GM23248 (cell line): ENCODE measurements at regions not wholly inside any gene's neighbourhood (a gene's known extent, or its start where the extent isn't known, plus 50 kb on each side); places are given as distances from the start of the nearest gene placed in this dataset.

Experiments used
- DNase-seq: peaks from one replicate; pipeline ENCODE4 v3.0.0-alpha.2; 2015
- H2AFZ ChIP-seq: fragments of 200-600 bp; sonication (generic); 2 replicates; pipeline ENCODE4 v1.6.1; 2016; ENCODE audit warnings: antibody characterized with exemption
- H3F3A ChIP-seq: fragments of 200-600 bp; sonication (generic); 2 replicates; pipeline ENCODE4 v1.6.1; 2016; ENCODE audit warnings: mild to moderate bottlenecking, antibody characterized with exemption, mixed run types; ENCODE audit not compliant: insufficient read depth
- H3K27ac ChIP-seq: fragments of 200-600 bp; sonication (generic); 2 replicates; pipeline ENCODE4 v1.5.1; 2016; ENCODE audit warnings: mild to moderate bottlenecking
- H3K27me3 ChIP-seq: fragments of 200-600 bp; sonication (generic); replicated peaks from 2 replicates; pipeline ENCODE4 v1.6.1; 2016; ENCODE audit warnings: mild to moderate bottlenecking; ENCODE audit not compliant: insufficient read depth
- H3K36me3 ChIP-seq: fragments of 200-600 bp; sonication (generic); 2 replicates; pipeline ENCODE4 v1.6.1; 2016; ENCODE audit warnings: low read depth, mild to moderate bottlenecking
- H3K4me1 ChIP-seq: fragments of 200-600 bp; sonication (generic); 2 replicates; pipeline ENCODE4 v1.6.1; 2016; ENCODE audit warnings: mild to moderate bottlenecking; ENCODE audit not compliant: insufficient read depth
- H3K4me2 ChIP-seq: fragments of 200-600 bp; sonication (generic); one replicate; pipeline ENCODE4 v1.6.1; 2016; ENCODE audit warnings: mild to moderate bottlenecking; ENCODE audit not compliant: unreplicated experiment
- H3K4me3 ChIP-seq: fragments of 200-600 bp; sonication (generic); 2 replicates; pipeline ENCODE4 v1.5.1; 2016; ENCODE audit warnings: mild to moderate bottlenecking
- H3K79me2 ChIP-seq: fragments of 200-600 bp; sonication (generic); 2 replicates; pipeline ENCODE4 v1.6.1; 2016; ENCODE audit warnings: mild to moderate bottlenecking; ENCODE audit not compliant: insufficient read depth
- H3K9ac ChIP-seq: fragments of 200-600 bp; sonication (generic); 2 replicates; pipeline ENCODE4 v1.6.1; 2016; ENCODE audit warnings: mild to moderate bottlenecking
- H3K9me2 ChIP-seq: fragments of 200-600 bp; sonication (generic); 2 replicates; pipeline ENCODE4 v1.6.1; 2016; ENCODE audit warnings: mixed run types, mild to moderate bottlenecking, moderate library complexity; ENCODE audit not compliant: insufficient read depth
- H3K9me3 ChIP-seq: fragments of 200-600 bp; sonication (generic); one replicate; pipeline ENCODE4 v1.6.1; 2017; ENCODE audit warnings: low read depth
- H4K20me1 ChIP-seq: fragments of 200-600 bp; sonication (generic); 2 replicates; pipeline ENCODE4 v1.6.0; 2016; ENCODE audit not compliant: insufficient read depth
- EZH2 ChIP-seq: fragments of 200-600 bp; sonication (generic); IDR thresholded peaks from 2 replicates; pipeline ENCODE4 v1.6.1; 2018; ENCODE audit warnings: antibody characterized with exemption, mild to moderate bottlenecking; ENCODE audit not compliant: insufficient read depth, poor library complexity, severe bottlenecking
- EZH2phosphoT487 ChIP-seq: fragments of 200-600 bp; sonication (generic); IDR thresholded peaks from 2 replicates; pipeline ENCODE4 v1.6.1; 2018; ENCODE audit warnings: antibody characterized with exemption, moderate library complexity, mild to moderate bottlenecking, low read depth; ENCODE audit not compliant: insufficient read depth
- WGBS, 2 experiments: methylation state at CpG; one replicate each; pipeline ENCODE4 v1.1.6; 2015 to 2017; ENCODE audit warnings: low lambda C conversion rate in 2 of 2, low coverage in 1 of 2; ENCODE audit errors: missing lambda C conversion rate in 2 of 2; 5-methylcytosine and 5-hydroxymethylcytosine counted together
- in situ Hi-C: fragments of 300-500 bp; cut with MboI; formaldehyde crosslinking; loops from 2 replicates; pipeline ENCODE4 v1.15.0; 2020

DNA sequence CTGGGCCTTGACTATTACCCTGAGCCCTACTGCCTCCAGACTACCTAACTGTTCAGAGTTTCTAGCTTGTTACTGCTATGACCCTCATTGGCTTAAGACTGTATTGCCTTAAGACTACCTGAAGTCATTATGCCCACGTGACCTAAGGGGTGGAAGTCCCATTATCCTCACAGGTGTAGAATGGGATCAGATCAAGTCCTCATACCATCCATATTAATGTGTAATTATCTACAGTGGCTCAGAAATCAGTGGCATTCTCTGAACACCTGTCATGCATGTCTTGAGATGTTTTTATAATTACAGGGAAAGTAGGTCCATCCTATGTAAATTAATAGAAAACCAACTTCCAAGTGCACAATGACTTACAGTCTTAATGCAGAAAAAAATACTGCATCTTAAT lies 124.0 kb upstream of the CDC42EP3 start:
- in situ Hi-C loops = no loop called here
- Histone ChIP-seq H2AFZ (no peak overlapping the region), H3K4me1 (peaks cover 54% of the 10 kb centered on the region), H3K27ac (peak overlapping the region; percentile 44), H3K79me2 (no peaks in the 10 kb centered on the region), H3K9ac (no peak overlapping the region), H3K4me3 (0 out of 2 replicates have a peak overlapping the region, but pooled peaks have one; percentile 2), H3K36me3 (no peaks in the 10 kb centered on the region), H3K4me2 (peak overlapping the region; percentile 58), H3K9me3 (no peaks in the 10 kb centered on the region), H4K20me1 (no peaks in the 10 kb centered on the region), H3F3A (peaks cover 32% of the 10 kb centered on the region), H3K27me3 (no peaks in the 10 kb centered on the region), H3K9me2 (no peaks in the 10 kb centered on the region)
- DNase-seq = no peak
- TF ChIP-seq EZH2phosphoT487 (no peak), EZH2 (no peak)
- WGBS, 2 experiments = 96 to 100% methylated on average over 1 of the region's 1 CpG

DNA sequence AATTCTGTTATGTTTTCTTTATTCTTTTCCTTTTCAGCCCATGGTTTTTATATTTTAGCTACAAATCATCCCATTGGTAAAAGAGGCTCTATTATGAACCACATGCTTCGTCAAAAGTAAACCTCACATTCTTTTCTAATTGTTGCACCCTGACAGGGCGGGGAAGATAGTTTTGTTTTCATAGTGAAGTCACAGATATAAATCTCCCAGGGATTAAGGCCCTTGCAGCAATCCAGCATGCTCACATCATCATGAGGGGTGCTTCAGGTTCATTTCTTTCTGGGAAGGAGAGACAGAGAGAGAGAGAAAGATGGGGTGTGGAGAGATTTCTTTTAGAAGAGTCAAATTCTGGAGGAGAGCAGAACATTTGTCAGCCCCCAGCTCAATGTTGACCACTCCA lies 124.5 kb upstream of the CDC42EP3 start:
- Histone ChIP-seq H3K4me2 (peak overlapping the region; percentile 58), H3K4me1 (peaks cover 54% of the 10 kb centered on the region)
- in situ Hi-C loops = no loop called here

DNA sequence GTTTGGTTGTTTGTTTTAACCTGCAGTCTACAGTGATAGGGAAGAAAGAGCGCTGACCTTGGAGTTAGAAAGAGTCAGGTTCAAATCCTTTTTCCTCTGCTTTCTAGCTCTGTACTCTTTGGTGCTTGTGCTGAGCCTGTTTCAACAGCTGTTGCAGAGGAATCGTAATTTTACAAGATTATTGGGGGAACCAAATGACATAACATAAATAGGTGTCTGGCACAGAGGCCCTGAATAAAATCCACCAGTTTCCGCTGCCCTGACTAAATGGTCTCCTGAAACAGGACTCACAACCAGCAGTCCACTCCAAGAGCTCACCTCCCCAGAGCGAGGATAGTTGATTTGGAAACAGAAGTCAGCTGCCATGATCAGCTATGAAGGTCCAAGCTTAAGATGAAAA lies 125.0 kb upstream of the CDC42EP3 start:
- no peak overlapping the region for H2AFZ ChIP-seq
- H3F3A ChIP-seq = peaks cover 43% of the 10 kb centered on the region
- H3K27ac ChIP-seq = peak overlapping the region; percentile 44
- no peak for TF ChIP-seq EZH2phosphoT487
- TF ChIP-seq EZH2 = no peak
- no peak for DNase-seq
- no peaks in the 10 kb centered on the region for H3K9me3 ChIP-seq
- H4K20me1 ChIP-seq = no peaks in the 10 kb centered on the region
- no peak overlapping the region for H3K9ac ChIP-seq
- no peaks in the 10 kb centered on the region for H3K9me2 ChIP-seq
- 90 to 91% methylated on average over 4 of the region's 4 CpGs for WGBS, 2 experiments
- in situ Hi-C loops = no loop called here
- no peaks in the 10 kb centered on the region for H3K27me3 ChIP-seq
- peak overlapping the region; percentile 58 for H3K4me2 ChIP-seq
- peaks cover 55% of the 10 kb centered on the region for H3K4me1 ChIP-seq
- no peaks in the 10 kb centered on the region for H3K36me3 ChIP-seq
- no peak overlapping the region; the same call in 1 of the 2 replicates for H3K4me3 ChIP-seq
- H3K79me2 ChIP-seq = no peaks in the 10 kb centered on the region

More for the DNA sequence above, 124.5 kb upstream of the CDC42EP3 start:
- Histone ChIP-seq H3K36me3 (no peaks in the 10 kb centered on the region), H3K79me2 (no peaks in the 10 kb centered on the region), H3K27me3 (no peaks in the 10 kb centered on the region), H3F3A (peaks cover 37% of the 10 kb centered on the region), H3K4me3 (peak overlapping the region; percentile 2; the same call in 1 of the 2 replicates), H3K9ac (no peak overlapping the region), H4K20me1 (no peaks in the 10 kb centered on the region), H3K9me2 (no peaks in the 10 kb centered on the region), H3K9me3 (no peaks in the 10 kb centered on the region), H2AFZ (no peak overlapping the region), H3K27ac (peak overlapping the region; percentile 44)
- WGBS, 2 experiments = 5 to 9% methylated on average over 2 of the region's 2 CpGs
- DNase-seq = peak; percentile 81
- TF ChIP-seq EZH2 (no peak), EZH2phosphoT487 (no peak)

DNA sequence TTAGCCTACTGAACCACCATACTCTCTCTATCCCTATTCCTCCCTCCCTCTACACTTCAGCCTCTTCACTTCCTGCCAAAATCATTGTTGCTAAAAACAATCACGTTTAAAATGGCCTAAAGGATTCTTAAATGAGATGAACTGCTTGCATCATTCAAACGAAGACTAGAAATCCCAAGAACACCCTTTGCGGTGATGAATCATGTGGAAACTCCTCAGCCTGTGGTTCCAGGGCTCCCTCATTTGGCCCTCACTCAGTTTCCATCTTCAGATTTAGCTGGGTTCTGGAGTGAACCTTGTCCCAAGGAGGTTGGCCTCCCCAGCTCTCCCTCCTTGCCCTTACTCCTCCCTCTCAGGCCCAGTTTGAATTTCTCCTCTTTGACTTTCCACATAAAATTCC lies 125.6 kb upstream of the CDC42EP3 start:
- Histone ChIP-seq H3K27ac (peak overlapping the region; percentile 44), H3K9me3 (no peaks in the 10 kb centered on the region), H3K4me2 (peak overlapping the region; percentile 58), H3K27me3 (no peaks in the 10 kb centered on the region), H3K4me1 (peaks cover 61% of the 10 kb centered on the region), H3F3A (peaks cover 49% of the 10 kb centered on the region), H3K36me3 (no peaks in the 10 kb centered on the region), H3K9me2 (no peaks in the 10 kb centered on the region), H3K79me2 (no peaks in the 10 kb centered on the region), H3K4me3 (no peak overlapping the region), H4K20me1 (no peaks in the 10 kb centered on the region), H3K9ac (no peak overlapping the region), H2AFZ (no peak overlapping the region)
- in situ Hi-C loops = no loop called here
- 47 to 55% methylated on average over 3 of the region's 3 CpGs for WGBS, 2 experiments
- peak; percentile 55 for DNase-seq
- TF ChIP-seq EZH2 (no peak), EZH2phosphoT487 (no peak)

DNA sequence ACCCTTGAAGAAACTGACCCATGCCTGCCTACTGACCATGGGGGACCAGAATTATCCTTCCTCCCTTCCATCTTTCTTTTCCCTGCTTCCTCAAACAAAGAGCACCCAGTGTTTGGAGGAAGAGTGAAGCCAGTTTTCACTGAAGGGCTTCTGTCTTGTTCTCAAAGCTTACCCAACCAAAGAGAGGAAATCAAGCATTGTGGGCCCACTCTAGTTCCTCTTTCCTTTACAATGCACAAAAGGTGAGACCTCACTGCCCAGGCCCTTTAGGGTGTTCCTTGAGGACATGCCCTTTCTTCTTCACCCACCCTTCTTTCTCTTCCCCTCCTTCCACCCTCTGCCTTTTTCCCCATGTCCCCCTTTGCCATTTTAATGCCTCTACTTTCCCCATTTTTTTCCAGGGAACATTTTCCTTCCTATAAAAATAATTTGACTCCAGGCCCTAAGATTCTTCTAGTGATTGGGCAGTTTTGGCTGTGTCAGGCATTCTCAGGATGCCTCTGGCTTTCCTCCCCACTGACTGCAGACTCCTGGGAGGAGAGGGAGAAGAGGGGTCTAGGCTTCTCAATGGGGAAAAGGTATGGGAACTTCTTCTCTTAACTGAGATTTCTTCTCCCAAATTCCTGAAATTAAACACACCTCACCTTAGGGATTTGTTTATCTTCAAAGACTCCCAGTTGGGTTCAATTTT lies 126.6 kb upstream of the RMDN2 start:
- no peaks in the 10 kb centered on the region for H3K9me2 ChIP-seq
- no peaks in the 10 kb centered on the region for H4K20me1 ChIP-seq
- in situ Hi-C loops = no loop called here
- TF ChIP-seq EZH2phosphoT487 (no peak), EZH2 (no peak)
- DNase-seq = no peak
- H3K27me3 ChIP-seq = no peaks in the 10 kb centered on the region
- H3K9ac ChIP-seq = no peak overlapping the region
- peak overlapping the region; percentile 28; the same call in 1 of the 2 replicates for H2AFZ ChIP-seq
- H3K9me3 ChIP-seq = no peaks in the 10 kb centered on the region
- H3F3A ChIP-seq = peaks cover 62% of the 10 kb centered on the region
- no peak overlapping the region for H3K27ac ChIP-seq
- peaks cover 74% of the 10 kb centered on the region for H3K4me1 ChIP-seq
- no peak overlapping the region for H3K4me3 ChIP-seq
- H3K36me3 ChIP-seq = no peaks in the 10 kb centered on the region
- H3K79me2 ChIP-seq = no peaks in the 10 kb centered on the region
- H3K4me2 ChIP-seq = no peak overlapping the region
